Esophagus (tissue), 2 donors: ENCODE measurements at regions not wholly inside any gene's neighbourhood (a gene's known extent, or its start where the extent isn't known, plus 50 kb on each side); places are given as distances from the start of the nearest gene placed in this dataset.

Experiments used
- H3K27ac ChIP-seq, 2 donors: one replicate each; pipeline ENCODE4 v1.5.1; 2013; ENCODE audit warnings: low read depth in 2 of 2, mild to moderate bottlenecking in 2 of 2, inconsistent platforms in 1 of 2, low read length in 1 of 2, moderate library complexity in 1 of 2
- H3K27me3 ChIP-seq, 2 donors: one replicate each; pipeline ENCODE4 v1.6.1; 2013; ENCODE audit warnings: low read length in 2 of 2, control low read depth in 1 of 2, mild to moderate bottlenecking in 1 of 2; ENCODE audit not compliant: insufficient read depth in 2 of 2, control insufficient read depth in 1 of 2
- H3K36me3 ChIP-seq, 2 donors: one replicate each; pipeline ENCODE4 v1.6.1; 2013; ENCODE audit warnings: low read length in 1 of 2; ENCODE audit not compliant: control insufficient read depth in 2 of 2, insufficient read depth in 2 of 2
- H3K4me1 ChIP-seq, 2 donors: one replicate each; pipeline ENCODE4 v1.6.1; 2013; ENCODE audit warnings: low read length in 1 of 2; ENCODE audit not compliant: control insufficient read depth in 2 of 2, insufficient read depth in 2 of 2
- H3K4me3 ChIP-seq, 2 donors: one replicate each; pipeline ENCODE4 v1.5.1; 2013; ENCODE audit warnings: low read length in 2 of 2, mild to moderate bottlenecking in 2 of 2, low read depth in 1 of 2, moderate library complexity in 1 of 2
- H3K9me3 ChIP-seq, 2 donors: one replicate each; pipeline ENCODE4 v1.6.1; 2013; ENCODE audit warnings: mild to moderate bottlenecking in 2 of 2, low read depth in 1 of 2, low read length in 1 of 2, moderate library complexity in 1 of 2; ENCODE audit not compliant: control insufficient read depth in 2 of 2, insufficient read depth in 1 of 2
- WGBS, 2 donors: extraction: QIAGEN DNeasy Blood & Tissue Kit; methylation state at CpG; one replicate each; pipeline ENCODE4 v1.1.7; 2013; 5-methylcytosine and 5-hydroxymethylcytosine counted together
- donor health status: healthy with polysubstance abuse.
- donor health status: Bipolar disorder and iron deficiency.

GRCh38 chr4:171024720-171025303, 788.4 kb upstream of the GALNTL6 start:
- H3K36me3 ChIP-seq, result no peaks in the 10 kb centered on the region
- H3K9me3 ChIP-seq, result no peaks in the 10 kb centered on the region
- no peaks in the 10 kb centered on the region for H3K27me3 ChIP-seq
- no peak overlapping the region for H3K27ac ChIP-seq
- 77 to 84% methylated on average over 4 of the region's 4 CpGs for WGBS, 2 donors
- no peaks in the 10 kb centered on the region for H3K4me1 ChIP-seq
- H3K4me3 ChIP-seq, result no peak overlapping the region

GRCh38 chr4:171022824-171023230, 790.4 kb upstream of the GALNTL6 start:
- no peak overlapping the region for H3K27ac ChIP-seq
- WGBS, 2 donors, result 56 to 57% methylated on average over 3 of the region's 3 CpGs

GRCh38 chr4:171017593-171017992, 795.6 kb upstream of the GALNTL6 start:
- 3 to 5% methylated on average over 1 of the region's 1 CpG for WGBS, 2 donors
- Histone ChIP-seq H3K27me3 (no peaks in the 10 kb centered on the region), H3K36me3 (no peaks in the 10 kb centered on the region), H3K27ac (no peak overlapping the region), H3K4me1 (no peaks in the 10 kb centered on the region), H3K9me3 (no peaks in the 10 kb centered on the region), H3K4me3 (no peak overlapping the region)

More at GRCh38 chr4:171022824-171023230, 790.4 kb upstream of the GALNTL6 start:
- H3K4me3 ChIP-seq, result no peak overlapping the region
- H3K9me3 ChIP-seq, result no peaks in the 10 kb centered on the region
- no peaks in the 10 kb centered on the region for H3K4me1 ChIP-seq
- H3K27me3 ChIP-seq, result no peaks in the 10 kb centered on the region
- no peaks in the 10 kb centered on the region for H3K36me3 ChIP-seq

- Histone ChIP-seq H3K4me3 (no peak overlapping the region), H3K9me3 (peaks cover 0 to 6% of the 10 kb centered on the region in 2 donors), H3K27ac (no peak overlapping the region), H3K27me3 (no peaks in the 10 kb centered on the region), H3K36me3 (no peaks in the 10 kb centered on the region), H3K4me1 (no peaks in the 10 kb centered on the region)
- WGBS, 2 donors, result 58 to 60% methylated on average over 2 of the region's 2 CpGs
Measured at GRCh38 chr4:171016145-171016544, 797.1 kb upstream of the GALNTL6 start.

GRCh38 chr4:171015441-171015840, 797.8 kb upstream of the GALNTL6 start:
- Histone ChIP-seq H3K4me3 (no peak overlapping the region), H3K9me3 (peaks cover 0 to 6% of the 10 kb centered on the region in 2 donors), H3K4me1 (no peaks in the 10 kb centered on the region), H3K27ac (no peak overlapping the region), H3K27me3 (no peaks in the 10 kb centered on the region), H3K36me3 (no peaks in the 10 kb centered on the region)
- WGBS, 2 donors, result 20 to 27% methylated on average over 1 of the region's 1 CpG

GRCh38 chr4:171007618-171008390, 805.4 kb upstream of the GALNTL6 start:
- Histone ChIP-seq H3K4me3 (no peak overlapping the region), H3K27me3 (no peaks in the 10 kb centered on the region), H3K4me1 (no peaks in the 10 kb centered on the region), H3K27ac (no peak overlapping the region), H3K36me3 (no peaks in the 10 kb centered on the region), H3K9me3 (peaks cover 0 to 6% of the 10 kb centered on the region in 2 donors)
- 83 to 94% methylated on average over 3 of the region's 3 CpGs for WGBS, 2 donors

GRCh38 chr4:171002246-171002645, 811.0 kb upstream of the GALNTL6 start:
- Histone ChIP-seq H3K4me3 (no peak overlapping the region), H3K27me3 (no peaks in the 10 kb centered on the region), H3K4me1 (no peaks in the 10 kb centered on the region), H3K9me3 (no peaks in the 10 kb centered on the region), H3K36me3 (no peaks in the 10 kb centered on the region), H3K27ac (no peak overlapping the region)
- WGBS, 2 donors, result 62 to 67% methylated on average over 1 of the region's 1 CpG

GRCh38 chr4:170990989-170991589, 822.1 kb upstream of the GALNTL6 start:
- Histone ChIP-seq H3K27me3 (no peaks in the 10 kb centered on the region), H3K27ac (no peak overlapping the region), H3K4me1 (no peaks in the 10 kb centered on the region), H3K36me3 (no peaks in the 10 kb centered on the region), H3K4me3 (no peak overlapping the region), H3K9me3 (no peaks in the 10 kb centered on the region)
- WGBS, 2 donors, result 46% methylated on average over 8 of the region's 8 CpGs

- Histone ChIP-seq H3K27me3 (no peaks in the 10 kb centered on the region), H3K9me3 (no peaks in the 10 kb centered on the region), H3K27ac (no peak overlapping the region), H3K4me3 (no peak overlapping the region), H3K36me3 (no peaks in the 10 kb centered on the region), H3K4me1 (no peaks in the 10 kb centered on the region)
- 77 to 88% methylated on average over 1 of the region's 1 CpG for WGBS, 2 donors
Measured at GRCh38 chr4:170988446-170988845, 824.8 kb upstream of the GALNTL6 start.
